ENCODE measurements at regions not wholly inside any gene's neighbourhood (a gene's known extent, or its start where the extent isn't known, plus 50 kb on each side); places are given as distances from the start of the nearest gene placed in this dataset.

GRCh38 chr12:90126125-90126524 is 417.5 kb upstream of the ATP2B1 start:
- no peak for DNase-seq
- no peak for TF ChIP-seq EP300 (IDR thresholded peaks at IDR 0.05)
- TF ChIP-seq POLR2AphosphoS5 (IDR thresholded peaks at IDR 0.05), result no peak
- no peak for TF ChIP-seq CTCF (IDR thresholded peaks at IDR 0.05)
- no peak for TF ChIP-seq POLR2A (IDR thresholded peaks at IDR 0.05)
- intact Hi-C loops (cut with DNase I), result no loop called here
- Histone ChIP-seq H3K4me1 (no peaks in the 10 kb centered on the region), H3K36me3 (no peaks in the 10 kb centered on the region), H3K27me3 (no peaks in the 10 kb centered on the region), H3K9me3 (no peaks in the 10 kb centered on the region), H3K27ac (no peak overlapping the region), H3K4me3 (no peak overlapping the region)
- 87 to 91% methylated on average over 2 of the region's 2 CpGs for WGBS, 2 donors

- Histone ChIP-seq H3K9me3 (peaks cover 0 to 7% (median 0%) of the 10 kb centered on the region in 4 donors), H3K27me3 (no peaks in the 10 kb centered on the region), H3K36me3 (no peaks in the 10 kb centered on the region), H3K4me1 (no peaks in the 10 kb centered on the region), H3K27ac (no peak overlapping the region), H3K4me3 (no peak overlapping the region)
- intact Hi-C loops (cut with DNase I), result no loop called here
- no peak for TF ChIP-seq POLR2A (IDR thresholded peaks at IDR 0.05)
- no peak for TF ChIP-seq EP300 (IDR thresholded peaks at IDR 0.05)
- TF ChIP-seq CTCF (IDR thresholded peaks at IDR 0.05), result no peak
- no peak for TF ChIP-seq POLR2AphosphoS5 (IDR thresholded peaks at IDR 0.05)
- 90 to 91% methylated on average over 7 of the region's 7 CpGs for WGBS, 2 donors
- no peak for DNase-seq
Observed at GRCh38 chr12:90124914-90125313, 416.3 kb upstream of the ATP2B1 start.

- no peaks in the 10 kb centered on the region for H3K36me3 ChIP-seq
- no peaks in the 10 kb centered on the region for H3K27me3 ChIP-seq
- intact Hi-C loops (cut with DNase I), result no loop called here
- 65 to 86% methylated on average over 2 of the region's 2 CpGs for WGBS, 2 donors
- no peak for DNase-seq
- no peak overlapping the region for H3K27ac ChIP-seq
- H3K4me3 ChIP-seq, result no peak overlapping the region
- no peak for TF ChIP-seq POLR2A (IDR thresholded peaks at IDR 0.05)
- no peak for TF ChIP-seq CTCF (IDR thresholded peaks at IDR 0.05)
- TF ChIP-seq POLR2AphosphoS5 (IDR thresholded peaks at IDR 0.05), result no peak
- TF ChIP-seq EP300 (IDR thresholded peaks at IDR 0.05), result no peak
- peaks cover 0 to 7% (median under 1%) of the 10 kb centered on the region in 4 donors for H3K9me3 ChIP-seq
- H3K4me1 ChIP-seq, result no peaks in the 10 kb centered on the region
Observed at GRCh38 chr12:90124289-90124688, 415.7 kb upstream of the ATP2B1 start.

GRCh38 chr12:90122681-90123080 is 414.0 kb upstream of the ATP2B1 start:
- Histone ChIP-seq H3K9me3 (peaks cover 0 to 7% (median 2%) of the 10 kb centered on the region in 4 donors), H3K27ac (no peak overlapping the region), H3K36me3 (no peaks in the 10 kb centered on the region), H3K4me3 (no peak overlapping the region), H3K27me3 (no peaks in the 10 kb centered on the region), H3K4me1 (no peaks in the 10 kb centered on the region)
- intact Hi-C loops (cut with DNase I), result no loop called here
- no peak for DNase-seq
- TF ChIP-seq EP300 (IDR thresholded peaks at IDR 0.05) (no peak), POLR2A (IDR thresholded peaks at IDR 0.05) (no peak), POLR2AphosphoS5 (IDR thresholded peaks at IDR 0.05) (no peak), CTCF (IDR thresholded peaks at IDR 0.05) (no peak)
- WGBS, 2 donors, result 60 to 78% methylated on average over 3 of the region's 3 CpGs

- intact Hi-C loops (cut with DNase I), result no loop called here
- H3K4me1 ChIP-seq, result no peaks in the 10 kb centered on the region
- no peak for TF ChIP-seq CTCF (IDR thresholded peaks at IDR 0.05)
- no peak for TF ChIP-seq POLR2A (IDR thresholded peaks at IDR 0.05)
- no peak for TF ChIP-seq POLR2AphosphoS5 (IDR thresholded peaks at IDR 0.05)
- TF ChIP-seq EP300 (IDR thresholded peaks at IDR 0.05), result no peak
Observed at GRCh38 chr12:90120627-90121026, 412.0 kb upstream of the ATP2B1 start.

More at GRCh38 chr12:90120627-90121026, 412.0 kb upstream of the ATP2B1 start:
- DNase-seq, result no peak
- no peak overlapping the region for H3K4me3 ChIP-seq
- H3K36me3 ChIP-seq, result no peaks in the 10 kb centered on the region
- H3K9me3 ChIP-seq, result peaks cover 0 to 7% (median 2%) of the 10 kb centered on the region in 4 donors
- H3K27ac ChIP-seq, result no peak overlapping the region
- no peaks in the 10 kb centered on the region for H3K27me3 ChIP-seq

Measured in sigmoid colon (tissue), 6 donors.